Sigmoid colon (tissue), 4 donors: ENCODE measurements at regions not wholly inside any gene's neighbourhood (a gene's known extent, or its start where the extent isn't known, plus 50 kb on each side); places are given as distances from the start of the nearest gene placed in this dataset.

Experiments
- CTCF ChIP-seq, 4 experiments: fragments of 450-650 bp in 3 of 4; fragments of 200-600 bp in 1 of 4; IDR thresholded peaks; one replicate each; pipeline ENCODE4 v1.5.1; 2016 to 2019; ENCODE audit warnings: antibody characterized with exemption in 4 of 4, mild to moderate bottlenecking in 3 of 4, moderate library complexity in 2 of 4
- POLR2A ChIP-seq, 2 donors: fragments of 450-650 bp; IDR thresholded peaks; one replicate each; pipeline ENCODE4 v1.6.1; 2016; ENCODE audit warnings: antibody characterized with exemption in 2 of 2, mild to moderate bottlenecking in 2 of 2, moderate library complexity in 2 of 2
- POLR2AphosphoS5 ChIP-seq, 4 donors: sonication (generic); formaldehyde crosslinking; IDR thresholded peaks; one replicate each; pipeline ENCODE4 v1.6.1; 2017; ENCODE audit warnings: antibody characterized with exemption in 4 of 4

- TF ChIP-seq CTCF (IDR thresholded peaks at IDR 0.05) (no peak), POLR2A (IDR thresholded peaks at IDR 0.05) (no peak), POLR2AphosphoS5 (IDR thresholded peaks at IDR 0.05) (no peak)
Observed at GRCh38 chr11:92390783-92391182, 166.2 kb downstream of the FAT3 start.
